Neural cell (in vitro differentiated cells): ENCODE measurements at regions not wholly inside any gene's neighbourhood (a gene's known extent, or its start where the extent isn't known, plus 50 kb on each side); places are given as distances from the start of the nearest gene placed in this dataset.
"Not testable (repeated sequence)": the region's sequence is repeated elsewhere in the genome, so short reads cannot be mapped to it uniquely, and the experiment has no call there.

Experiments
- H2AFZ ChIP-seq: fragments of 200-600, 300-800 bp; sonication (generic), shearing (Covaris generic); 2 replicates; pipeline ENCODE4 v1.6.0; 2014; ENCODE audit warnings: low read depth, mild to moderate bottlenecking, antibody characterized with exemption, low read length, moderate library complexity
- H3F3A ChIP-seq: fragments of 200-600 bp; shearing (Covaris generic); 2 replicates; pipeline ENCODE4 v1.6.1; 2016; ENCODE audit warnings: mild to moderate bottlenecking, moderate library complexity, mixed read lengths, antibody characterized with exemption, low read length; ENCODE audit not compliant: insufficient read depth, poor library complexity, severe bottlenecking
- H3K27ac ChIP-seq: fragments of 200-600, 300-800 bp; sonication (generic), shearing (Covaris generic); 2 replicates; pipeline ENCODE4 v1.5.1; 2014; ENCODE audit warnings: mild to moderate bottlenecking, low read length, moderate library complexity
- H3K27me3 ChIP-seq: fragments of 300-800, 200-600 bp; sonication (generic), shearing (Covaris generic); 2 replicates; pipeline ENCODE4 v1.6.0; 2014; ENCODE audit warnings: mild to moderate bottlenecking, low read depth, low read length, moderate library complexity; ENCODE audit not compliant: insufficient read depth
- H3K36me3 ChIP-seq: fragments of 300-800, 200-600 bp; sonication (generic), shearing (Covaris generic); 2 replicates; pipeline ENCODE4 v1.5.1; 2014; ENCODE audit warnings: mild to moderate bottlenecking, antibody characterized with exemption, low read length, moderate library complexity; ENCODE audit not compliant: insufficient read depth
- H3K4me2 ChIP-seq: fragments of 300-800, 200-600 bp; sonication (generic), shearing (Covaris generic); 2 replicates; pipeline ENCODE4 v1.6.0; 2014; ENCODE audit warnings: mild to moderate bottlenecking, low read length
- H3K4me3 ChIP-seq: fragments of 300-800, 200-600 bp; sonication (generic), shearing (Covaris generic); 2 replicates; pipeline ENCODE4 v1.5.1; 2014; ENCODE audit warnings: mild to moderate bottlenecking, low read length, moderate library complexity
- H3K79me2 ChIP-seq: fragments of 200-600 bp; shearing (Covaris generic); replicated peaks from 2 replicates; pipeline ENCODE4 v1.6.0; 2014; ENCODE audit warnings: mild to moderate bottlenecking, low read length, moderate library complexity; ENCODE audit not compliant: insufficient read depth
- H3K9ac ChIP-seq: fragments of 300-800, 200-600 bp; sonication (generic), shearing (Covaris generic); 2 replicates; pipeline ENCODE4 v1.6.1; 2016; ENCODE audit warnings: mild to moderate bottlenecking, low read length, mixed read lengths
- H3K9me2 ChIP-seq: fragments of 200-600 bp; shearing (Covaris generic); 2 replicates; pipeline ENCODE4 v1.6.1; 2016; ENCODE audit warnings: mild to moderate bottlenecking, low read length, mixed read lengths; ENCODE audit not compliant: insufficient read depth
- H3K9me3 ChIP-seq: fragments of 200-600, 300-800 bp; sonication (generic), shearing (Covaris generic); 2 replicates; pipeline ENCODE4 v1.6.1; 2016; ENCODE audit warnings: mild to moderate bottlenecking, mixed run types, low read length, moderate library complexity, mixed read lengths
- H4K20me1 ChIP-seq: fragments of 200-600 bp; shearing (Covaris generic); 2 replicates; pipeline ENCODE4 v1.6.1; 2016; ENCODE audit warnings: mild to moderate bottlenecking, mixed run types; ENCODE audit not compliant: insufficient read depth
- CTCF ChIP-seq: fragments of 450-650 bp; IDR thresholded peaks from 2 replicates; pipeline ENCODE4 v1.5.1; 2014; ENCODE audit warnings: antibody characterized with exemption, mild to moderate bottlenecking, moderate library complexity; ENCODE audit not compliant: poor library complexity, severe bottlenecking
- EP300 ChIP-seq: fragments of 450-650 bp; conservative IDR thresholded peaks from 2 replicates; pipeline ENCODE4 v1.6.1; 2014; ENCODE audit warnings: antibody characterized with exemption, mild to moderate bottlenecking, moderate library complexity; ENCODE audit not compliant: poor library complexity, severe bottlenecking
- EZH2 ChIP-seq: fragments of 200-600, 300-800 bp; shearing (Covaris generic), sonication (generic); IDR thresholded peaks from 2 replicates; pipeline ENCODE4 v1.6.1; 2014; ENCODE audit warnings: antibody characterized with exemption, low read length, borderline replicate concordance, mild to moderate bottlenecking; ENCODE audit not compliant: insufficient read depth, poor library complexity, severe bottlenecking
- MXI1 ChIP-seq: fragments of 450-650 bp; conservative IDR thresholded peaks from 2 replicates; pipeline ENCODE4 v1.6.1; 2014; ENCODE audit warnings: antibody characterized with exemption, mild to moderate bottlenecking; ENCODE audit not compliant: poor library complexity, severe bottlenecking
- POLR2AphosphoS5 ChIP-seq: IDR thresholded peaks from 2 replicates; pipeline ENCODE4 v1.6.1; 2012
- RAD21 ChIP-seq: fragments of 450-650 bp; conservative IDR thresholded peaks from 2 replicates; pipeline ENCODE4 v1.6.1; 2014; ENCODE audit warnings: antibody characterized with exemption, mild to moderate bottlenecking, moderate library complexity
- REST ChIP-seq: IDR thresholded peaks from 2 replicates; pipeline ENCODE4 v1.6.1; 2012; ENCODE audit warnings: borderline replicate concordance
- SMC3 ChIP-seq: fragments of 450-650 bp; conservative IDR thresholded peaks from 2 replicates; pipeline ENCODE4 v1.6.1; 2014; ENCODE audit warnings: antibody characterized with exemption, mild to moderate bottlenecking, moderate library complexity; ENCODE audit not compliant: poor library complexity
- TAF1 ChIP-seq: IDR thresholded peaks from 2 replicates; pipeline ENCODE4 v1.6.1; 2012; ENCODE audit warnings: low read depth

GRCh38 chr3:164303894-164304293, 774.4 kb downstream of the SI start:
- H3K27me3 ChIP-seq, result no peaks in the 10 kb centered on the region
- H3K27ac ChIP-seq, result no peak overlapping the region
- no peak overlapping the region for H3K9ac ChIP-seq
- H3K79me2 ChIP-seq, result no peaks in the 10 kb centered on the region
- H3K4me3 ChIP-seq, result no peak overlapping the region
- no peaks in the 10 kb centered on the region for H4K20me1 ChIP-seq
- TF ChIP-seq CTCF, result no peak
- TF ChIP-seq POLR2AphosphoS5, result no peak
- no peak for TF ChIP-seq EZH2
- TF ChIP-seq RAD21, result no peak
- TF ChIP-seq REST, result no peak
- no peak for TF ChIP-seq MXI1
- TF ChIP-seq SMC3, result no peak
- TF ChIP-seq EP300, result no peak
- H3K4me2 ChIP-seq, result no peak overlapping the region
- H3F3A ChIP-seq, result no peaks in the 10 kb centered on the region
- no peak overlapping the region for H2AFZ ChIP-seq
- no peaks in the 10 kb centered on the region for H3K9me2 ChIP-seq
- peaks cover under 1% of the 10 kb centered on the region for H3K9me3 ChIP-seq
- no peaks in the 10 kb centered on the region for H3K36me3 ChIP-seq

- no peak for TF ChIP-seq TAF1
- no peak for TF ChIP-seq SMC3
- TF ChIP-seq REST, result no peak
- no peak for TF ChIP-seq CTCF
- TF ChIP-seq POLR2AphosphoS5, result no peak
- no peak for TF ChIP-seq EP300
- TF ChIP-seq RAD21, result no peak
- TF ChIP-seq EZH2, result no peak
- TF ChIP-seq MXI1, result no peak
- H3K27ac ChIP-seq, result no peak overlapping the region
- H4K20me1 ChIP-seq, result no peaks in the 10 kb centered on the region
- H3F3A ChIP-seq, result no peaks in the 10 kb centered on the region
- no peak overlapping the region for H3K9ac ChIP-seq
- H3K36me3 ChIP-seq, result no peaks in the 10 kb centered on the region
- H2AFZ ChIP-seq, result no peak overlapping the region
- H3K4me3 ChIP-seq, result no peak overlapping the region
- no peaks in the 10 kb centered on the region for H3K9me2 ChIP-seq
- no peaks in the 10 kb centered on the region for H3K9me3 ChIP-seq
- H3K4me2 ChIP-seq, result no peak overlapping the region
- no peaks in the 10 kb centered on the region for H3K79me2 ChIP-seq
- H3K27me3 ChIP-seq, result no peaks in the 10 kb centered on the region
Measured at GRCh38 chr3:164302622-164303021, 775.7 kb downstream of the SI start.

- H3K9me2 ChIP-seq, H3K27ac ChIP-seq, H3K27me3 ChIP-seq, H3K4me2 ChIP-seq, H3F3A ChIP-seq, H3K79me2 ChIP-seq, H3K9me3 ChIP-seq, H3K36me3 ChIP-seq, H3K9ac ChIP-seq, H3K4me3 ChIP-seq, H4K20me1 ChIP-seq, H2AFZ ChIP-seq: not testable (repeated sequence)
Measured at GRCh38 chr3:164291486-164291885, 786.8 kb downstream of the SI start.
